ENCODE measurements at regions not wholly inside any gene's neighbourhood (a gene's known extent, or its start where the extent isn't known, plus 50 kb on each side); places are given as distances from the start of the nearest gene placed in this dataset.

DNA sequence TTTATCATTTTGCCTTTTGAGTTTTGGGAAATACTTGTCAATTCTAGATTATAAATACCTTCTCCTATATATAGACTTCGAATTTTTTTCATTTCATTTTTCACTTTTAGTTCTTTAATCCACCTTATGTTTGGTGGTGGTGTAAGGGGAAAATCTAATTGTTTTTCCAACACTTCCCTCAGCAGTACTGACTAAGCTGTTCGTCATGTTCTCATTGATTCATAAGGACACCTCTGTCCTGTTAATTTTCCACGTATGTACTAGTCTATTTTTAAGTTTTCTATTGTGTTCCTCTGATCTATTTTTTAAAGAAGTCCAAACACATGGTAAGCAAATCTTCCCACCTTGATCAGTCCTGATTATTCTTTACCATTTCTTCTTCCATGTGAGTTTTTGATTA, 254.2 kb downstream of the SYK start:
- no peak for DNase-seq (ENCODE audit: low spot score)
- Mint-ChIP-seq H3K4me1 (ENCODE audit: low read depth) (peaks cover 64% of the 10 kb centered on the region), H3K27ac (peak overlapping the region; percentile 81), H3K4me3 (ENCODE audit: low read depth) (no peak overlapping the region), H3K9me3 (peaks cover 37% of the 10 kb centered on the region), H3K27me3 (ENCODE audit: low read depth) (no peaks in the 10 kb centered on the region), H3K36me3 (ENCODE audit: low read depth) (peaks cover 37% of the 10 kb centered on the region)
- intact Hi-C loops (cut with micrococcal nuclease) = loop anchor here (2.0 kb wide), 1 partner anchor 363 kb away; no protein-coding TSS in a partner anchor

DNA sequence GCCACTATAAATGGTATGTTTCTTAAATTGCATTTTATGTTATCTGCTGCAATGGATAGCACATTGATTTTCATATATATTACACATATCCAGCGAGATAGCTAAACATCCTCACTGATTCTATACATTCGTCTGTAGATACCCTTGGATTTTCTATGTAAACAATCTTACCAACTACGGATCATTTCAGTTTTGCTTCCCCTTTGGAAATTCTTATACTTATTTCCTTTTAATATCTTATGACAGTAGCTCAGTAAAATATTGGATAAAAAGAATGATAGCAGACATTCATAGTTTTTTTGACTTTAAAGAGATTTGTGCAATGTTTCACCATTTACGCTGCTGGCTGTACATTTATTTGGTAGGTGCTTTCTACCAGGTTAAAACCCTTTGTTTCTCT, 254.9 kb downstream of the SYK start:
- peak overlapping the region; percentile 81 for H3K27ac Mint-ChIP-seq

DNA sequence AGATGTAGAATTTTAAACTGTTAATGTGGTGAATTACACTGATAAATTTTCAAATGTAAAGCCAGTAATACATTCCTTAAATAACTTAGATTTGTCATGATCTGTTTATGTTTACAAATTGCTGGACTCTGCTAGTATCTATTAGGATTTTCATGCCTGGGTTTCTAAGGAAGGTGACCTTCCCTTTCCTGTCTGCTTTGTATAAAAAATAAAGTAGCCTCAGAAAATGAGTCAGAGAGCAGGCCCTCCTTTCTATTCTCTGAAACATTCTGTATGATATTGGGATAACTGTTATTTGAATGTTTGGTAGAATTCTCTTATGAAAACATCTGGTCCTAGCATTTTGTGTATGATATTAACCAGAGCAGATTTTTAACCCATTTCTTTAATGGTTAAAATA, 255.3 kb downstream of the SYK start:
- Mint-ChIP-seq H3K4me3 (ENCODE audit: low read depth) (no peak overlapping the region), H3K36me3 (ENCODE audit: low read depth) (peaks cover 41% of the 10 kb centered on the region), H3K4me1 (ENCODE audit: low read depth) (peaks cover 73% of the 10 kb centered on the region), H3K9me3 (peaks cover 29% of the 10 kb centered on the region), H3K27me3 (ENCODE audit: low read depth) (no peaks in the 10 kb centered on the region), H3K27ac (peak overlapping the region; percentile 81)
- no peak for DNase-seq (ENCODE audit: low spot score)
- intact Hi-C loops (cut with micrococcal nuclease) = no loop called here

More for the DNA sequence above, 254.9 kb downstream of the SYK start:
- Mint-ChIP-seq H3K27me3 (ENCODE audit: low read depth) (no peaks in the 10 kb centered on the region), H3K4me3 (ENCODE audit: low read depth) (no peak overlapping the region), H3K4me1 (ENCODE audit: low read depth) (peaks cover 68% of the 10 kb centered on the region), H3K36me3 (ENCODE audit: low read depth) (peaks cover 38% of the 10 kb centered on the region), H3K9me3 (peaks cover 34% of the 10 kb centered on the region)
- DNase-seq (ENCODE audit: low spot score) = no peak
- intact Hi-C loops (cut with micrococcal nuclease) = no loop called here

DNA sequence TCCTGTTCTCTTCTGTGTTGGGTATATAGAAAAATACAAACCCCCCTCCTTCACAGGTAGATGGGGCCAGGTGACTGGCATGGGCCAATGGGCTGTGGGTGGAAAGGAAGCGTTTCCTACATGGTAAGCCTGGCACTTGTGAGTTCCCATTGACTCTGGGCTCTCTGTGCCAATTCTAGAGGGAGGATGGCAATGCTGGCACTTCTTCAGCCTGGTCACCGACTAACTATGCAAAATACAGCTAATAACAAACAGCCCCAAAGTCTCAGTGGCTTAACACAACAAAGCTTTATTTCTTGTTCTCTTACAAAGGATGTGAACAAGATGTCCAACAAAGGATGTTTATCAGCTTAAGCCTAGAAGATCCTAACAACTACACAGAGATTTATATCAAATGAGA, 258.1 kb downstream of the SYK start:
- DNase-seq (ENCODE audit: low spot score) = no peak
- peaks cover 58% of the 10 kb centered on the region for H3K4me1 Mint-ChIP-seq (ENCODE audit: low read depth)
- H3K9me3 Mint-ChIP-seq = peaks cover 5% of the 10 kb centered on the region
- no peaks in the 10 kb centered on the region for H3K27me3 Mint-ChIP-seq (ENCODE audit: low read depth)
- H3K36me3 Mint-ChIP-seq (ENCODE audit: low read depth) = peaks cover 22% of the 10 kb centered on the region
- no peak overlapping the region for H3K4me3 Mint-ChIP-seq (ENCODE audit: low read depth)
- H3K27ac Mint-ChIP-seq = peak overlapping the region; percentile 67
- intact Hi-C loops (cut with micrococcal nuclease) = loop anchor here (1.0 kb wide), 1 partner anchor 12 kb away; no protein-coding TSS in a partner anchor

GRCh38 chr9:91060520-91061343, 259.1 kb downstream of the SYK start:
- no peak for DNase-seq (ENCODE audit: low spot score)
- H3K4me3 Mint-ChIP-seq (ENCODE audit: low read depth) = peak overlapping the region; percentile 34
- intact Hi-C loops (cut with micrococcal nuclease) = loop anchor here (1.0 kb wide), 1 partner anchor 11 kb away; no protein-coding TSS in a partner anchor
- H3K27ac Mint-ChIP-seq = peak overlapping the region; percentile 90
- H3K9me3 Mint-ChIP-seq = peaks cover 5% of the 10 kb centered on the region
- H3K36me3 Mint-ChIP-seq (ENCODE audit: low read depth) = peaks cover 31% of the 10 kb centered on the region
- H3K4me1 Mint-ChIP-seq (ENCODE audit: low read depth) = peaks cover 50% of the 10 kb centered on the region
- H3K27me3 Mint-ChIP-seq (ENCODE audit: low read depth) = no peaks in the 10 kb centered on the region

- H3K9me3 Mint-ChIP-seq = peaks cover 5% of the 10 kb centered on the region
- H3K4me1 Mint-ChIP-seq (ENCODE audit: low read depth) = peaks cover 42% of the 10 kb centered on the region
- DNase-seq (ENCODE audit: low spot score) = no peak
- peak overlapping the region; percentile 90 for H3K27ac Mint-ChIP-seq
- intact Hi-C loops (cut with micrococcal nuclease) = no loop called here
- no peak overlapping the region for H3K4me3 Mint-ChIP-seq (ENCODE audit: low read depth)
- H3K27me3 Mint-ChIP-seq (ENCODE audit: low read depth) = no peaks in the 10 kb centered on the region
- H3K36me3 Mint-ChIP-seq (ENCODE audit: low read depth) = peaks cover 35% of the 10 kb centered on the region
These were observed 259.9 kb downstream of the SYK start for GRCh38 chr9:91061506-91061905.

- DNase-seq (ENCODE audit: low spot score) = no peak
- intact Hi-C loops (cut with micrococcal nuclease) = no loop called here
- H3K4me3 Mint-ChIP-seq (ENCODE audit: low read depth) = no peak overlapping the region
- peaks cover 33% of the 10 kb centered on the region for H3K36me3 Mint-ChIP-seq (ENCODE audit: low read depth)
- H3K27me3 Mint-ChIP-seq (ENCODE audit: low read depth) = no peaks in the 10 kb centered on the region
- H3K27ac Mint-ChIP-seq = peak overlapping the region; percentile 20
- H3K9me3 Mint-ChIP-seq = peaks cover 5% of the 10 kb centered on the region
- peaks cover 34% of the 10 kb centered on the region for H3K4me1 Mint-ChIP-seq (ENCODE audit: low read depth)
These were observed 260.7 kb downstream of the SYK start for GRCh38 chr9:91062281-91062680.

DNA sequence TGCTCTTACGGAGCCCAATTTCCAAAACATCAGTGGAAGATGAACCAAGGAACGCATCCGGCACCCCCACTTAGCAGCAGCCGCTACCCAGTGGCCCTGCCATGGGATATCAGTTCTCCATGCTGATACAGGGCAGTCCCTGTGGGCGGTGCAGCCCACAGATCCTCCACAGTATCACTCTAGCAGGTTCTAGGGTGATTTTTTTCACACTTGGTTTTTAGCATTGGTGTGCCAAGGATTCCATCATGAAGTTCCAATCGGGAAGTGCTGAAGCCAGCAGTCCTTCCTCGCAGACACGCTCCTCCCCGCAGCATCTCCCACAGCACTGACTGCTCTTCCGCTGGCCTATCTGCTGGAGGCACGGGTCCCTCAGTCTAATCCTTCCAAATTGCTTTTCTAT, 261.9 kb downstream of the SYK start:
- Mint-ChIP-seq H3K9me3 (peaks cover 5% of the 10 kb centered on the region), H3K4me1 (ENCODE audit: low read depth) (peaks cover 30% of the 10 kb centered on the region), H3K36me3 (ENCODE audit: low read depth) (peaks cover 37% of the 10 kb centered on the region), H3K4me3 (ENCODE audit: low read depth) (no peak overlapping the region), H3K27me3 (ENCODE audit: low read depth) (no peaks in the 10 kb centered on the region), H3K27ac (no peak overlapping the region)
- intact Hi-C loops (cut with micrococcal nuclease) = no loop called here
- no peak for DNase-seq (ENCODE audit: low spot score)

- peaks cover 4% of the 10 kb centered on the region for H3K9me3 Mint-ChIP-seq
- intact Hi-C loops (cut with micrococcal nuclease) = no loop called here
- DNase-seq (ENCODE audit: low spot score) = no peak
- peak overlapping the region; percentile 12 for H3K27ac Mint-ChIP-seq
- no peak overlapping the region for H3K4me3 Mint-ChIP-seq (ENCODE audit: low read depth)
- H3K36me3 Mint-ChIP-seq (ENCODE audit: low read depth) = peaks cover 49% of the 10 kb centered on the region
- H3K4me1 Mint-ChIP-seq (ENCODE audit: low read depth) = peaks cover 24% of the 10 kb centered on the region
- no peaks in the 10 kb centered on the region for H3K27me3 Mint-ChIP-seq (ENCODE audit: low read depth)
These were observed 263.8 kb downstream of the SYK start for GRCh38 chr9:91065231-91066041.

DNA sequence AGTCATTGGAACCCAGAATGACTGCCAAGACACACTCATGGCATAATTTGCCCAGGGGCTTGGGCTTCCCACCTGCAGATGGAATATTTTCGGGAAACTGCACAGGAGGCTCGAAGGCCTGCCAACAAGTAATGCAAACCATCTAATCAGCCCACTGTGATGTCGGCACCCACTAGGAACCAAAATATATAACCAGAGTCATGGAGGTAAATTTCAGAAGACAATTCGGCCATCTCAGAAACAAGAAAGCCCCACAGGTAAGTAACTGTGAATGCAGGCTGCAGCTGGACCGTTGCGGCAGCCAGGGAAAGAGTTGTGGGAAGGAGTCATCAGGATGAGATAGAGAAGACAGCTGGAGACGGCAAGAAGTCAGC, 264.4 kb downstream of the SYK start:
- Mint-ChIP-seq H3K36me3 (ENCODE audit: low read depth) (peaks cover 45% of the 10 kb centered on the region), H3K9me3 (no peaks in the 10 kb centered on the region), H3K4me1 (ENCODE audit: low read depth) (peaks cover 18% of the 10 kb centered on the region), H3K27ac (no peak overlapping the region), H3K27me3 (ENCODE audit: low read depth) (no peaks in the 10 kb centered on the region), H3K4me3 (ENCODE audit: low read depth) (no peak overlapping the region)
- no peak for DNase-seq (ENCODE audit: low spot score)
- intact Hi-C loops (cut with micrococcal nuclease) = no loop called here

DNA sequence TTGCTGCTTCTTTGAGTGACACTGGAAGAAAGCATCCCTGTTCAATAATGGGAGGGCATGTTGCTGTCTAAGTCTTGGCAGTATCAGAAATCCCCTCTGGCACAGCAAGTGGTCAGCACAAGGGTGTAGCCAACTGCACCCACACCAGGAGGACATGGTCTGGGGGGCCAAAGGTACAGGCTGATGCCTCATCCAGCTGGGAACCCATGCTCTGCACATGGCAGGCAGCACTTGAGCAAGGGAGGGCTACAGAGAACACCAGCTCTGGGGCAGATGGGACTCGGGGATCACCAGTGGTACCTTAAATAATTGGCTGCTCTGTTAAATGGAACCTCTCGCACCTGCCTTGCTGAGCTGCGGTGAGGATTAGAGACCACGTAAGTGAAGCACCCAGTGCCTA, 265.2 kb downstream of the SYK start:
- no peak for DNase-seq (ENCODE audit: low spot score)
- no peak overlapping the region for H3K4me3 Mint-ChIP-seq (ENCODE audit: low read depth)
- no peaks in the 10 kb centered on the region for H3K27me3 Mint-ChIP-seq (ENCODE audit: low read depth)
- H3K36me3 Mint-ChIP-seq (ENCODE audit: low read depth) = peaks cover 37% of the 10 kb centered on the region
- H3K9me3 Mint-ChIP-seq = no peaks in the 10 kb centered on the region
- no peak overlapping the region for H3K27ac Mint-ChIP-seq
- intact Hi-C loops (cut with micrococcal nuclease) = no loop called here
- peaks cover 17% of the 10 kb centered on the region for H3K4me1 Mint-ChIP-seq (ENCODE audit: low read depth)

DNA sequence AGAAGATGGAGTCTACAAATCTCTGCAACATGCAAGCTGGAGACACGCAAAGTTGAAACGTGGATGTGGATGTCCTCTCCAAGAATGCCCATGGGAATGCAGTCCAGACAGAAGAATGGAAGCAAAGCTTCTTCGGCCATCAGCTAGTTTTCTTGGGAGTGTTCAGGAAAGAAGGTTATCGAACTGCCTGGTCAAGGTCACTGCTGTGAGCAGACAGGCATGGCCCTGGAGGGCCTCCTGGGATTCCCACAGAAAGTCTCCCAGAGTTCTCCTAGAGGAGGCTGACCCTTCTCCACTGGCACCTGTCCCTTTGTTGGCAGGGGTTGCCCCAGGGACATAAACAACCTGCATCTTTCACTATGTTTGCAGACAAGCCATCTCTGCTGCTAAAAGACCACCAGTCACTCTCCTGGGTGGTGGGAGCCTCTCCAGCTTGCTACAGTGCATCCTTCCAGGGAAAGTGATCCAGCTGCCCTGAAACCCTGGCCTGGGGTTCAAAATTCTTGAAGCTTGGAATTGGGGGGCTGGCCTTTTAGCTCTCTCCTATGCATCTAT, 265.8 kb downstream of the SYK start:
- H3K27ac Mint-ChIP-seq = no peak overlapping the region
- H3K36me3 Mint-ChIP-seq (ENCODE audit: low read depth) = peaks cover 36% of the 10 kb centered on the region
- intact Hi-C loops (cut with micrococcal nuclease) = no loop called here
- H3K4me3 Mint-ChIP-seq (ENCODE audit: low read depth) = no peak overlapping the region
- H3K27me3 Mint-ChIP-seq (ENCODE audit: low read depth) = no peaks in the 10 kb centered on the region
- peaks cover 13% of the 10 kb centered on the region for H3K4me1 Mint-ChIP-seq (ENCODE audit: low read depth)
- no peaks in the 10 kb centered on the region for H3K9me3 Mint-ChIP-seq
- DNase-seq (ENCODE audit: low spot score) = no peak

Data from activated T-helper 2 cell treated with anti-CD3 and anti-CD28 coated beads, Interferon-gamma antibody, Interleukin-2, Interleukin-4, amounts not matched to agents 10 μg/mL and 5 μg/mL and 100 μg/mL, durations not matched to agents 14 hours and 24 hours and 36 hours (primary cell).